Astrocyte (in vitro differentiated cells and primary cell): ENCODE measurements at regions not wholly inside any gene's neighbourhood (a gene's known extent, or its start where the extent isn't known, plus 50 kb on each side); places are given as distances from the start of the nearest gene placed in this dataset.

Experiments
- CTCF ChIP-seq: IDR thresholded peaks from 2 replicates; pipeline ENCODE4 v1.5.1; 2011; ENCODE audit warnings: low read depth, mild to moderate bottlenecking, inconsistent platforms, low read length, moderate library complexity; ENCODE audit not compliant: insufficient read depth
- EZH2 ChIP-seq: IDR thresholded peaks from 2 replicates; pipeline ENCODE4 v1.6.1; 2012; ENCODE audit warnings: mild to moderate bottlenecking, low read length, inconsistent platforms; ENCODE audit not compliant: insufficient read depth

- TF ChIP-seq CTCF (no peak), EZH2 (no peak)
These were observed 1471.8 kb downstream of the EFNB2 start for GRCh38 chr13:105063676-105064075.
